ENCODE measurements at regions not wholly inside any gene's neighbourhood (a gene's known extent, or its start where the extent isn't known, plus 50 kb on each side); places are given as distances from the start of the nearest gene placed in this dataset.
A peak's percentile ranks its signal among the peaks of the same experiment; 100 is the strongest.

GRCh38 chr17:71689782-71690181 lies 431.0 kb upstream of the SOX9 start:
- no peak for DNase-seq

GRCh38 chr17:71699907-71700306 lies 420.9 kb upstream of the SOX9 start:
- no peak for DNase-seq

DNA sequence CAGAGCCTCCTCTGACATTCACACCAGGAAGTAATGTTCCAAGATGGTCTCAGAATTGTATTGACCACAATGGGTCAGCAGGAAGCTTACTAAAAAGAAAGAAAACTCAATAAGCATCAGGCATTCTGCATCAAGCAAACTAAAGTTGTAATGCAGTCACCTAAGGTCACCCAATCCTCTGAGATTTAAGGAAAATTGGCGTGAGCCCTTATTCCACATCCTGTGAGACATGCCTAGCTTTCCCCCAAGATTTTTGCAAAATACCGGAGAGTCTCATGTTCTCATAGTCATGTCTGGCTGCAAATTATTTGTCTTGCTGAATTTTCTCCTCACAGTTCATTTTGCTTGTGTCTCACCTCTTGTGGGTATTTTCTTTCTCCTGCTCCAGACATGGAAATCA lies 417.1 kb upstream of the SOX9 start:
- DNase-seq, result no peak

GRCh38 chr17:71709271-71709890 lies 411.4 kb upstream of the SOX9 start:
- no peak for DNase-seq

GRCh38 chr17:71709946-71710345 lies 410.9 kb upstream of the SOX9 start:
- no peak for DNase-seq

DNA sequence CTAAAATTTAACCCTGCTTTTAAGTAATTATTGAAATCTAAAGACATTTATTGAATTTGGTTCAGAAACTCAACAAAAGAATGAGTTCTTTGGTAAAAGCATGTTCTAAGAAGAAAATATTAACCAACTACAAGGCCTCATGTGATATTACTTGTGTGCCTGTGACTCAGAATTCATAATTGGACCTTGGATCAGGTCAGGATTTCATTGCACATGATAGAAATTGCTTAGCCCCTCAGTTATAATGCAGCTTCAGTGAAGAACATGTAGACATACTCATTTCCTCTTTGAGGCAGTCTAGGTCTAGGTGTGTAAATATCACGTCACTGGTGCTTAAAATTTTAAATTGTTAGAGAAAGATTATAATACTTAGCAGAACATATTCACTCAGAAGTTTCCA lies 410.0 kb upstream of the SOX9 start:
- no peak for DNase-seq

DNA sequence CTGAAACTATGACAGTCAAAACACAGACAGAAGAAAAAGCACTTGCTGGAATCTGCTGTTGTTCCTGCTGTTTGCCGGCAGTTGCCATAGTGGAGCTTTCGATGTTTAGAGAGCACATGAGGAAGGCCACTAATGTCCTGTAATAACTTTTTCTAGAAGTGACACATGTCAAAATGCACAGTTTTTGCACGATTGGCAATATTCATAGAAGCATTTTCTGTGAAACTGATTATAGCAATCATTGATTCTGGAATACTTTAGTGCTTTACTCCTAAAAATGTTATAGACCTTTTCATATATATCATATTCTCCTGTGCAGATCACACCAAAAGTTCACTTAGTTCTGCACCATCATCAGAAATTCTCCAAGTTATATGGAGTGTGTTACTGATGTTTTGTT lies 407.0 kb upstream of the SOX9 start:
- DNase-seq, result no peak

- DNase-seq, result no peak
Measured at GRCh38 chr17:71724339-71724738, 396.5 kb upstream of the SOX9 start.

DNA sequence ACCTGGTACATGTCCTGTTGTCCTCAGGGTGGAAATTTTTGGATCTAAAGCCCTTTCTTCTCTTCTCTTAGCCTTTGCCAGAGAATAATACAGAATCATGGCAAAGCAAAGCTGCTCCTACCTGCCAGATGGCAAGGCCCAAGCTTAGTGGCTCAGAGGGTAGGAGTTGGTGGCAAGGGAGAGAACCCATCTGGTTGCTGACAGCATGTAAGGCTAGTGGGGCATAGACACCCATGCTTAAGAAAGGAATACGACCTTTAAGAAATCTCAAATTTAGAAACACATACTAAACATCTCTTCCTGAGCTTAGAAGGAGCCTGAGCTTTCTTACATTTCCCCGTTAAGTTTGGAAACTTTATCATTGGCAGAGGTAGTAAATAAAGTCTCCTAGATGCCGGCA lies 395.0 kb upstream of the SOX9 start:
- no peak for DNase-seq

- DNase-seq, result peak; percentile 8
Measured at GRCh38 chr17:71726341-71726740, 394.5 kb upstream of the SOX9 start.

DNA sequence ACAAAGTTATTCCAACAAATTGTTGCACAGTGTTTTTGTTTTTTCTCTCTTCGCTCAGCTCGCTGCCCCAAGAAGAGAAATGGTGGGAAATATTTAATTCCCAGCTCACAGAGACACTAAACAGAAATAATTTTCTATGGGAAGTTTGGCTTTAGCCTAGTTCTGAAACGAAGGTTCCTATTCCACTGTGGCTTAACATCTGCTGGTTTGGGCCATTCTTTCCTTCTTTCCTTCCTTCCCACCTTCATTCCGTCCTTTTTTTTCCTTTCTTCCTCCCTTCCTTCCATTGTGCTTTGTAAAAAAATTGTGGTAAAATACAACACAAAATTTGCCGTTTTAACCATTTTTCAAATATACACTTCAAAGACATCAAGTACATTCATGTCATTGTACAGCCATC lies 393.5 kb upstream of the SOX9 start:
- no peak for DNase-seq

DNA sequence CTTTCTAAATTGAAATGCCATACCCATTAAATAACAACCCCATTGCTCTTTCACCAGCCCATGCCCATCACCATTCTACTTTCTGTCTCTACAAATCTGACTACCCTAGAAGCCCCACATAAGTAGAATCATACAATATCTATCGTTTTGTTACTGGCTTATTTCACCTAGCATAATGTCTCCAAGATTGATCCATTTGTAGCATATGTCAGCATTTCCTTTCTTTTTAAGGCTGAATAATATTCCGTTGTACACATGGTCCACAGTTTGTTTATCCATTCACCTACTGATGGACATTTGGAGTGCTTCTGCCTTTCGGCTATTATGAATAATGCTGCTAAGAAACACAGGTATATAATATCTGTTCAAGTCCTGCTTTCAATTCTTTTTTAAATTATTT lies 393.1 kb upstream of the SOX9 start:
- no peak for DNase-seq

GRCh38 chr17:71730871-71731270 lies 389.9 kb upstream of the SOX9 start:
- no peak for DNase-seq

DNA sequence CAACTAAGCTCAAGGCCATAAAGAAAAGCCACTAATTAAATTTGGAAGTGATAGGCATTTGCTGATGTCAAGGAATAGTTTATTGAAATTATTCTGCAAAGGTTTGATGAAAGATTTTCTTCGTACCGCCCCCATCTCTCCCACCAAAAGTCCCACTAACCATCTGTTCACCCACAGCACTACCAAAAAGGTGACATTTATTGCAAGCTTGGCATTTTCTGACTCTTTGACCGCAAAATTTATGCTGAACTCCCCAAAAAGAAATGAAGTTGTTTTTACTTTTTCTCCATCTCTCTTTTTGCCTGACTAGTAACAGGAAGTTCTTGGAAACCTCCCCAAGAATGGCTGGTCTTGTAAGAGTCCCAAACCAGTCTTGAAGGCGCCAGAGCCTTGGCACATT lies 384.9 kb upstream of the SOX9 start:
- DNase-seq, result no peak

DNA sequence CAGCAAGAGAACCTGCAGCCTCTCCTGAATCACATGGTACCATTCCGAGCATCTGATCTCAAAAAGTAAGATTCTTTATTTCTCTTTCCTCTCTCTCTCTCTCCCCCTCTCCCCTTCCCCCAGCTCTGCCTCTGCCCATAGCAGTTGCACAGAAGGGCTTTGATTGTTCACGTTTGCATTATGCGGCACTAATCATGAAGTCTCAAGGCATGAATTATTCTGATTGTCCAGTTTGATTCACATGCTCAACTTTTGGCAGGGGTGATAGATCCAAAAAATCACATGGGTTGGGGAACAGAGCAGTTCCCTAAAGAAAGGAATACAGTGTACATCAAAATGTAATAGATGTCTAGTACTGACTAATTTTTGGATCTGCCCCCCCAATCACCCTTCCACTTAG lies 380.0 kb upstream of the SOX9 start:
- DNase-seq, result no peak

- DNase-seq, result no peak
Measured at GRCh38 chr17:71741836-71742235, 379.0 kb upstream of the SOX9 start.

- DNase-seq, result no peak
Measured at GRCh38 chr17:71748872-71749271, 371.9 kb upstream of the SOX9 start.

- DNase-seq, result no peak
Measured at GRCh38 chr17:71753070-71753469, 367.8 kb upstream of the SOX9 start.

- DNase-seq, result no peak
Measured at GRCh38 chr17:71757156-71757555, 363.7 kb upstream of the SOX9 start.

GRCh38 chr17:71757956-71758355 lies 362.9 kb upstream of the SOX9 start:
- no peak for DNase-seq

- no peak for DNase-seq
Measured at GRCh38 chr17:71759422-71760060, 361.3 kb upstream of the SOX9 start.

- no peak for DNase-seq
Measured at GRCh38 chr17:71760062-71760720, 360.6 kb upstream of the SOX9 start.

- no peak for DNase-seq
Measured at GRCh38 chr17:71762526-71762925, 358.3 kb upstream of the SOX9 start.

DNA sequence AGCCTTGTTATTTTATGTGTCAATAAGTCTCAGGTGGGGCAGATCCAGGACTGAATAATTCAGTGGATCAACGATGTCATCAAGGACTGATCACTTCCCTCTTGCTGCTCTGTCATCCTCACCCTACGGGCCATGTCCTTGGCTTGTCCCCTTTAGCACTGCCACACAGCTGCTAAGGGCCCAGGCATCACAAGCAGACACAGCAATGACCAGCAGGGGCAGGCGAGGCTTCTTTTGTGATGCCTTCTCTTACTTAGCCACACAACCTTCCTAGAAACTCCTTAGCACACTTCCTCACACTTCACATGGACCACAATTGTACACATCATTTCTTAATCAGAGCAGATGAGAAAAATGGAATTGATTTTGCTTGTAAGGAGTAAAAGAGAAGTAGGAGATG lies 356.3 kb upstream of the SOX9 start:
- no peak for DNase-seq

- DNase-seq, result no peak
Measured at GRCh38 chr17:71765437-71765836, 355.4 kb upstream of the SOX9 start.

All from NCI-H2029 (cell line).